Left renal pelvis (tissue), 4 donors: ENCODE measurements at regions not wholly inside any gene's neighbourhood (a gene's known extent, or its start where the extent isn't known, plus 50 kb on each side); places are given as distances from the start of the nearest gene placed in this dataset.

Experiments used
- DNase-seq, 4 donors: peaks; one replicate each; pipeline ENCODE4 v3.0.0-alpha.2; 2013; ENCODE audit warnings: low read depth in 4 of 4, low spot score in 3 of 4

- no peak for DNase-seq
These were observed 462.0 kb downstream of the CDH11 start for GRCh38 chr16:64659866-64660265.

- DNase-seq, result no peak
These were observed 464.4 kb downstream of the CDH11 start for GRCh38 chr16:64657316-64658011.

- DNase-seq, result no peak
These were observed 465.4 kb downstream of the CDH11 start for GRCh38 chr16:64656471-64656870.

- DNase-seq, result no peak
These were observed 467.7 kb downstream of the CDH11 start for GRCh38 chr16:64654178-64654577.

GRCh38 chr16:64648282-64648681 lies 473.6 kb downstream of the CDH11 start:
- DNase-seq, result no peak

- DNase-seq, result no peak
These were observed 480.5 kb downstream of the CDH11 start for GRCh38 chr16:64641343-64641742.

GRCh38 chr16:64638766-64639165 lies 483.1 kb downstream of the CDH11 start:
- DNase-seq, result no peak

GRCh38 chr16:64629622-64630021 lies 492.2 kb downstream of the CDH11 start:
- DNase-seq, result no peak

- no peak for DNase-seq
These were observed 494.1 kb downstream of the CDH11 start for GRCh38 chr16:64627781-64628180.

GRCh38 chr16:64627288-64627687 lies 494.6 kb downstream of the CDH11 start:
- no peak for DNase-seq

GRCh38 chr16:64626776-64627175 lies 495.1 kb downstream of the CDH11 start:
- no peak for DNase-seq

GRCh38 chr16:64621616-64622015 lies 500.2 kb downstream of the CDH11 start:
- no peak for DNase-seq

GRCh38 chr16:64617836-64618476 lies 503.9 kb downstream of the CDH11 start:
- DNase-seq, result no peak

- DNase-seq, result peak in 1 of 4 donors; percentile 3
These were observed 506.1 kb downstream of the CDH11 start for GRCh38 chr16:64615630-64616280.

- DNase-seq, result no peak
These were observed 525.7 kb downstream of the CDH11 start for GRCh38 chr16:64596196-64596595.

- DNase-seq, result no peak
These were observed 531.4 kb downstream of the CDH11 start for GRCh38 chr16:64590513-64590912.

GRCh38 chr16:64589836-64590235 lies 532.0 kb downstream of the CDH11 start:
- no peak for DNase-seq

GRCh38 chr16:64586781-64587180 lies 535.1 kb downstream of the CDH11 start:
- DNase-seq, result peak in 3 of 4 donors; percentile 18 to 33 (median 26)

- DNase-seq, result no peak
These were observed 536.5 kb downstream of the CDH11 start for GRCh38 chr16:64585367-64585766.

GRCh38 chr16:64580558-64580957 lies 541.3 kb downstream of the CDH11 start:
- no peak for DNase-seq

GRCh38 chr16:64579712-64580111 lies 542.2 kb downstream of the CDH11 start:
- DNase-seq, result no peak

- no peak for DNase-seq
These were observed 576.1 kb downstream of the CDH11 start for GRCh38 chr16:64545768-64546167.
